ENCODE measurements at regions not wholly inside any gene's neighbourhood (a gene's known extent, or its start where the extent isn't known, plus 50 kb on each side); places are given as distances from the start of the nearest gene placed in this dataset.

- TF ChIP-seq POLR2A (IDR thresholded peaks at IDR 0.05) (no peak), CTCF (IDR thresholded peaks at IDR 0.05) (no peak)
Measured at GRCh38 chr11:23164022-23164421, 303.7 kb upstream of the CCDC179 start.
